HepG2 (cell line): ENCODE measurements at regions not wholly inside any gene's neighbourhood (a gene's known extent, or its start where the extent isn't known, plus 50 kb on each side); places are given as distances from the start of the nearest gene placed in this dataset.

Experiments
- CEBPG ChIP-seq: IDR thresholded peaks from 2 replicates; pipeline ENCODE4 v1.6.1; 2016
- EZH2 ChIP-seq: conservative IDR thresholded peaks from 2 replicates; pipeline ENCODE4 v1.6.1; 2012; ENCODE audit warnings: mild to moderate bottlenecking, low read depth, low read length, moderate library complexity
- JUND ChIP-seq: sonication (generic); formaldehyde crosslinking; IDR thresholded peaks from 2 replicates; pipeline ENCODE4 v1.8.0; 2022; ENCODE audit warnings: mild to moderate bottlenecking, missing genetic modification reagents
- TAF1 ChIP-seq: sonication (generic); formaldehyde crosslinking; IDR thresholded peaks from 2 replicates; pipeline ENCODE4 v1.4.0; 2020; ENCODE audit warnings: missing genetic modification reagents
- TOPORS ChIP-seq: sonication (generic); formaldehyde crosslinking; IDR thresholded peaks from 2 replicates; pipeline ENCODE4 v1.8.0; 2023; ENCODE audit warnings: mild to moderate bottlenecking, missing genetic modification reagents
- TSC22D2 ChIP-seq: sonication (generic); formaldehyde crosslinking; IDR thresholded peaks from 2 replicates; pipeline ENCODE4 v1.5.1; 2020; ENCODE audit warnings: missing genetic modification reagents, mild to moderate bottlenecking, borderline replicate concordance
- ZBTB38 ChIP-seq: sonication (generic); formaldehyde crosslinking; IDR thresholded peaks from 2 replicates; pipeline ENCODE4 v1.5.1; 2020; ENCODE audit warnings: mild to moderate bottlenecking, missing genetic modification reagents
- ZMAT3 ChIP-seq: sonication (generic); formaldehyde crosslinking; conservative IDR thresholded peaks from 2 replicates; pipeline ENCODE4 v1.7.0; 2021; ENCODE audit warnings: missing genetic modification reagents
- TF ChIP-seq, protein P1 (sequence below): sonication (generic); formaldehyde crosslinking; IDR thresholded peaks from 2 replicates; pipeline ENCODE4 v1.5.0; 2020; ENCODE audit warnings: mild to moderate bottlenecking, missing genetic modification reagents, moderate library complexity

DNA sequence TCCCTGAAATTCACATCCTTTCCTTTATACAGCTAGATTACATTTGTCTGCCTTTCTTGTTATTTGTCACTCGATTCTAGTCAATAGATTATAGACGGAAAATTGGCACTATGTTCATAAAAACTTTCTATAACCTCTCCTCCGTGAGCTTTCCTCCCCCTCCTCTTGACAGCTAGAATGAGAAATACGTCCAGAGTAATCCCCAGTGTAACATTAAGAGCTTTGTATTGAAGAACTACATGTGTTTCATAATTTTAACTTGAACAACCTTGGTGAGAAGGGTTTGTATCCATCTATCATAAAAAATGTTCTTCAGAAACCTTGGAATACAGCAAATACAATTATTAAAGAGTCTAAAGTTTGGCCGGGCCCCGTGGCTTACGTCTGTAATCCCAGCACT lies 1707.4 kb downstream of the PCDH7 start:
- no peak for TF ChIP-seq ZBTB38 (CRISPR knock-in tag)
- TF ChIP-seq, protein P1, sequence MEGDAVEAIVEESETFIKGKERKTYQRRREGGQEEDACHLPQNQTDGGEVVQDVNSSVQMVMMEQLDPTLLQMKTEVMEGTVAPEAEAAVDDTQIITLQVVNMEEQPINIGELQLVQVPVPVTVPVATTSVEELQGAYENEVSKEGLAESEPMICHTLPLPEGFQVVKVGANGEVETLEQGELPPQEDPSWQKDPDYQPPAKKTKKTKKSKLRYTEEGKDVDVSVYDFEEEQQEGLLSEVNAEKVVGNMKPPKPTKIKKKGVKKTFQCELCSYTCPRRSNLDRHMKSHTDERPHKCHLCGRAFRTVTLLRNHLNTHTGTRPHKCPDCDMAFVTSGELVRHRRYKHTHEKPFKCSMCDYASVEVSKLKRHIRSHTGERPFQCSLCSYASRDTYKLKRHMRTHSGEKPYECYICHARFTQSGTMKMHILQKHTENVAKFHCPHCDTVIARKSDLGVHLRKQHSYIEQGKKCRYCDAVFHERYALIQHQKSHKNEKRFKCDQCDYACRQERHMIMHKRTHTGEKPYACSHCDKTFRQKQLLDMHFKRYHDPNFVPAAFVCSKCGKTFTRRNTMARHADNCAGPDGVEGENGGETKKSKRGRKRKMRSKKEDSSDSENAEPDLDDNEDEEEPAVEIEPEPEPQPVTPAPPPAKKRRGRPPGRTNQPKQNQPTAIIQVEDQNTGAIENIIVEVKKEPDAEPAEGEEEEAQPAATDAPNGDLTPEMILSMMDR: no peak
- TF ChIP-seq TSC22D2 (CRISPR knock-in tag): no peak
- TF ChIP-seq TAF1 (CRISPR knock-in tag): no peak
- TF ChIP-seq TOPORS: no peak
- TF ChIP-seq ZMAT3 (CRISPR knock-in tag): no peak
- no peak for TF ChIP-seq JUND (CRISPR knock-in tag)
- TF ChIP-seq CEBPG (CRISPR knock-in tag): no peak
- TF ChIP-seq EZH2: no peak
